CD4-positive, alpha-beta T cell treated with Interleukin-15 for 1 hour (primary cell): ENCODE measurements at regions not wholly inside any gene's neighbourhood (a gene's known extent, or its start where the extent isn't known, plus 50 kb on each side); places are given as distances from the start of the nearest gene placed in this dataset.
"Not testable (repeated sequence)": the region's sequence is repeated elsewhere in the genome, so short reads cannot be mapped to it uniquely, and the experiment has no call there.

Experiments
- DNase-seq: peaks from one replicate; pipeline ENCODE4 v3.0.0-alpha.2; 2020

DNA sequence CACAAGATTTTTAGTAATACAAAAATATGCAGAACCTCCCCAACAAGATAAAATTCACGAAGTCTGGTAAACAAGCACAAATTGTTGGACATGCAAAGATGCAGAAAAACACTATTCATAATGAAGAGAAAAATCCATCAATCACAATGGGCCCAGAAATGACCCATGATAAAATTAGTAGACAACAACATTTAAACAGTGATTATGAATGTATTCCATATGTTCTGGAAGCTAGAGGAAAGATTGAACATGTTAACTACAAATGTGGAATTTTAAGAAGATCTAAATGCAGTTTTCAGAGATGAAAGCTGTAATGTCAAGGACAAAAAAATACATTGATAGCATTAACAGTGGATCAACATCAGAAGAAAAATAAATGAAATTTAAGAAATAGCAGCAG, 243.3 kb upstream of the LINC00305 start:
- DNase-seq = no peak

DNA sequence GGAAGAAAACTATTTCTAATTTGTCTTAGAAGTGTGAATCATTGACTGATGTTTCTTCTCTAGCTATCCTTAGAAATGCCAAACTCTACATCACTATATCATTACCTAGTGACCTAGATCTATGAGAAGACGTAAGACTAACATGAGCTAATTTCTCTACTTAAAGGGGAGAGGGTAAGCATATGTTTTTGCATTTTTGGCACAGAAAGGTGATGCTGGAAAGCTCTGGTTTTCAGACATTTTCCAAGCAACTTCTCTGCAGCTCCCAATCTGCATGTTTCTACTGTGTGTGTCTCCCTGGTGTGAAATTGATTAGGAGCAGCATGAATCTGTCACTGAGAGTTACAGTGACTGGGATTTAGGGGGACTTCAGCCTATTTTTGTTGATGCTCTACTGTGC, 235.2 kb upstream of the LINC00305 start:
- no peak for DNase-seq

DNA sequence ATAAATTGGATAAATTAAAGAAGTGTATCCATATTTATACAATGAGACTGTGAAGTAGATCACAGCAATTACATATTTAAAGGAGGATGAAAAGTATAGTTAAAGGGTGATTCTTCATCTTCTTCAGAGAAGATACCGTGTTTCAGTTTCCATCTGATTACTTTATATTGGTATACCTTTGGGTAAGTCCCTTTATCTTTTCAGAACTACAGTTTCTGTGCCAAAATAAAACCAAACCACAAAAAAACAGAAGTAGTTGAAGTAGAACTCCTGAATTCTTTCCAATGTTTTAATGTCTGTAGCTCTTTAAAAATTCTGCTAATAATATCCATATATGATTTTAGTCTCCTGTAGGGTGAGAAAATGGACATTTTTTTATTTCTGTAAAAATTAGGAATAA, 231.2 kb upstream of the LINC00305 start:
- no peak for DNase-seq

DNA sequence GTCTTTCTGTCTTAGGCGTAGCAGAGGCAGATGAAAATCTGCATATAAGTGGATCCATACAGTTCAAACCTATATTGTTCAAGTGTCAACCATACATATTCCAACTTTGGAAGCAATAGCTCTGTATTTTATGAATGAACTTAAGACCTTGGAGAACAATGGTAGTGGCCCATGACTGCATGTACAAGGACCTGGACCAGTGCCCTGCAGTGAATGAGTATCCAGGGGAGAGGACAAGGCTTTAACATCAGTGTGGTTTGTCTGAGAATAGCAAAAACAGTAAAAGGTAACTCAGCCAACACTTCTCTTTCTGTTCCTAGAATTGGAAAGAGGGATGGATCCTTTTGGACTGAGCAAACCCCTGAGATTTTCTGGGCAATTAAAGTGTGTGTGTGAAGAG, 230.8 kb upstream of the LINC00305 start:
- DNase-seq = no peak

DNA sequence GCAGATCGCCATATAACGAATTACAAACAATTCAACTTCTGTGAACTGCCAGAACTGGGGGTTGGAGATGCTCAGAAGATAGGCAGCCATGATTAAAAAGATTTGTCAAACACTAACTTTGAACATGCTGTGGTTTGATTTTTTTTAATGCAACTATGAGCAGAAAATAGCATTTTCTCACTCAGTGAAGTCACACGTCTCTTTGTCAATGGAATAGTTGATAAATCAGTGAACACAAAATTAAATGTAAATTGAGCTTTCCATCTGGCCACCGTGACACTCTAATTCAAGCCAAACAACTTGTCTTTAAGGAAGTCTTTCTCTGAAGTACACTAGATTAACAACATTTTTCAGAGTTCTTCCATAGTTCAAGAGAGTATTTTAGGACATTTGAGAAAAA, 228.6 kb upstream of the LINC00305 start:
- DNase-seq = no peak

DNA sequence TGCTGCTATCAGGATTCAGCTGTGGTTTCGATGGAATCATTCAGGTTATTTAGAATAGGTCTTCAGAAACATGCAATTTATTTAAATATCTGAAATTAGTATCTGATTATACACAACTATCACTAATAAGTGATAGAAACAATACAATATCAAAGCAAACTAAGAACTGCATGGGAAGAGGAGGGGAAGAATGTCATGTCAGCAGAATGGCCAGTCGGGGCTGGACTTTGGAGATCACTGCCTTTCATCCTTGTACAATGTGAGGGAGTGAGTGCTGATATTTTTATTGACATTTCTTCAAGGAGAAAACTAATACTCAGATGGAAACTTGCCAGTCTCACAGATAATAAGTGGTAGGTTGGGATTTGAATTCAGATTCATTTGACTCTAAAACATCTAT, 224.0 kb upstream of the LINC00305 start:
- DNase-seq = no peak

DNA sequence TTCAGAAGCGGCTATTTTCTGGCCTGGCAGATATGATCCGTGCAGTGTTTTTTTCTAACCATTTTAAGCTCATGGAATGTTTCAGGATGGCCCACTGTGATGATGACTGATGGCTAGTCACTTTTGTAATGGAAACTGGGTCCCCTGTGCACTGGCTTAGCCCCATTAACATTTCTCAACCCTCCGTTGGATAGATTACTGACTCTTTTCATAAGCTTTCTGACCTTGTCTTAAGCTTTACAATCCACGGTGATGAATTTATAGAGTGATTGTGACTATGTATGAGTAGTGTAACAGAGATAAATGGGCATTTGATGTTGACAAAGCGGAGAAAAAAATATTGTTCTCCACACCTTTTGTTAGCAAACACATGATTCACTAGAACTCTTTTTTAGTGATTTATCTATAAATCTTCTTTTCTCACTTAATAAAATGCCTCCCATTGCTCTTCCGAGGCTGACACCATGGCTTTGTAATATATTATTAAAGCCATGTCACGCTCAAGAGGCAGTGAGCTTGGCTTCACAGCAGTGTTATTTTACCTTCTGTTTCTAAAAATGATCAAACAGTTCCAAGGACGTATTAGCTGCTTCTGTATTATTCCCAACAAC, 221.0 kb upstream of the LINC00305 start:
- not testable (repeated sequence) for DNase-seq

DNA sequence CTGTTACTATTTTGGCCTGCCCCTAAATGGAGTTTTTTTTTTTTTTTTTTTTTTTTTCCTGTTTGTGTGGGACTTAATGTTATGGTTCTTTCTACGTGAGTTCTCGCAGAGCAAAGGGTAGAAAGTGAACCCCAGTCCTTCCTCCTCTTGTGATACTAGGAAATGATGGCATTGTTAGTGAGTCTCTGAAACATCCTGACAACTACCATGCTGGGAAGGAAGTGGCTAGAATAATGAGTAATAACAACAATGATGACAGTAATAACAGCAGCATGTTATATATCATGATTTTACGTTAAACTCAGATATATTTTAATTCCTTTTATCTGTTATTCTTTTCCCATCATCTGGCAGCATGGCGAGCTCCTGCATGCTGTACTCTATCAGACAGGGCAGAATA, 216.2 kb upstream of the LINC00305 start:
- no peak for DNase-seq

DNA sequence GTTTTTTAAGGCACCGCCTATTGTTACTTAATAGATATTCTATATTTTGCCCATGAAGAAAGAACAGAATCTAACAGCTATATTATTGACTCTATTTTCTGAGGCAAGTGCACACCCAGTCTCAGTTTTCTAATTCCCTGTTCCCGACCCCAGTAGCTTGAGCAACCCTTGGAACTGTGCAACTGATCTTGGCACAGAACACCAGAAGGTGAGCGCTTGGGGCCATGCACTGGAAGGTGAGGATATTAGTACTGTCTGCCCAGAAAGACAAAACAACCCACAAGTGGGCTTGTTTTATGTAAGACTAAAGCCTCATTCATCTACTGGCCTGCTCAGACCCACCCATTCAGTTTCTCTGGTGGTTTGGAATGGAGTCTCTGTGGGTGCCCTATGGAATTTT, 188.8 kb upstream of the LINC00305 start:
- no peak for DNase-seq

DNA sequence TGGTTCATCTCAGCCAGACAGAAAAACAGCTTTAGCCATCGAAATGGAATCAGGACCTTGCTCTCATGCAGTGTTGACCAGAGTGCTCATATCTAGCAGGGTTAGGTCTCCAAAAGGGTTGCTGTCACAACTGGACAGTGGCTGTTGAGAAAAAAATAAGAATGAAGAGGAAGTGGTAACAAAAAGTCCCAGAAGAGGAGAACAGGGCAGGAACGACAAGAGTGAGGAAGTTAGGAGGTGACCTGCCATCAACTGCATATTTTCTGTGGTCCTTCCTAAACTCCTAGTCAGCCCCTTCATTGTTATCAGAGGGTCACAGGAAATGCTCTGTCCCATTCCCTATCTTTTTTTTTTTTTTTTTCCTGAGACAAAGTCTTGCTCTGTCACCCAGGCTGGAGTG, 188.1 kb upstream of the LINC00305 start:
- no peak for DNase-seq

DNA sequence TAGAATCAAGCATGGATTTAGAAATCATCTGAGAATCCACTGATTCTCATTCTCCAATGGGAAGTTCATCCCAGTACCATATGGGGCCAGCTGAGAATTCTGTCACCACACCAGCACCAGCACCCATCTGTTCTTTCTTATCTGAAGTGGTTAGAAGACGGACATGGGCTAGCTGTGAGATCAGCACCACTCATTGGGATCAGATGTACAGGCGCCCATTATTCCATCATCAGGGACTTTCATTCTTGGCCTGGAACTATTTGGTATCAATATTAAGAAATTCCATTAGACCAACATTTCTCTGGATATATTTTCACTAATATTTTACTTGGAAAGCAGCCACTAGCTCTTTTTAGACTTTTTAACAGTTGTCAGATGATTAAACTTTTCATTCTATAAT, 185.9 kb upstream of the LINC00305 start:
- no peak for DNase-seq

DNA sequence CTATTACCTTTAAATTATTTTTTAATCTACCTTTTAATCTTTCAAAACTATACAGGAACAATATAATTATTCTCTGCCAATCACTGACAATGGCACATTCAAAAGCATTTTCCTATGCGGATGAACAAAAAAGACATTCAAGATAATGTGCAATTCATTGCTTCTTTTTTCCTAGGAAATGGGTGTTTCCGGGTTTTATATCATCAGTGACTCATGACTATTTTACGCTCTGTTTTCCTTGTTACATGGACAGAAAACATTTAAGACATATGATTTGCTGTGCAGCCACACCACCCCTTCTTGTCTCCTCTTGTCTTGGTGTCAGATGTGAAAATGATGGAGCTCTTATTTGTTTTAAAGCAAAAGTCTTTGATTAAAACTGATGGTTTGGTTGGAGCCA, 184.7 kb upstream of the LINC00305 start:
- no peak for DNase-seq

DNA sequence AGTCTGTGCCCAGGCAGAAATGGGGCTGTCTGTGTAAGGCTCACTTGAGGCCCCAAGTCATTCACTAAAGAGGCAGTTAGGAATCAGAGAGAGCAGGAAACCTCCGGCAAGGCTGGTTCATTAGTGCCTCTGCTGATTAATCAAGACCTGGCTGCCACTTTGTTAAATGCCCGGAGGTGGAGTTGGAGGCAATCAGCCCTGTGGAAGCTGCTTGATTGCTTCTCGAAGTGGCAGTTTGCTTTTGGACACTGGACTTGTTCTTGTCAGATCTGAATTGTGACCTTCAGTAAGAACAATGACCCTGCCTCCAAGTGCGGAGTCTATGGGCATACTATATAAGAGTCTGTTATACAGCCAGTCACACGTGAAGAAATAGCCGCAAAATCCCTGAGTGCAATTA, 183.9 kb upstream of the LINC00305 start:
- DNase-seq = no peak

DNA sequence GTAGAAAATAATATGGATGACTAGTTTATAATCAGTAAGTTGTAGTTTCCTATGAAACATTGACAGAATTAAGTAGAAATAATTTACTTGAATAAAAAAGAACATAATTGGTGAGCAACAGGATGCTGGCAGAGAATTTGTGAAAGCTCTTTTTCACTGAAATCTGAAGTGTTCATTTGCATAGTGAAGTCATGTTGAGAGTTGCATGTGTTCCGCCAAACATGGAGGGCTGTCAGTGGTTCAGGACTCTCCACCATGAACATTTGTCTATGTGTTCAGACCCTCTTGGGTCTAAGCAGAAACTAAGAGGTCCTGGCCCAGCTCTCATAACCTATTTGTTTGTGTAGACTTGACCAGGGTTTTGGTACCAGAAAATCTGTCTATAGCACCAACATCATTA, 182.5 kb upstream of the LINC00305 start:
- DNase-seq = no peak

DNA sequence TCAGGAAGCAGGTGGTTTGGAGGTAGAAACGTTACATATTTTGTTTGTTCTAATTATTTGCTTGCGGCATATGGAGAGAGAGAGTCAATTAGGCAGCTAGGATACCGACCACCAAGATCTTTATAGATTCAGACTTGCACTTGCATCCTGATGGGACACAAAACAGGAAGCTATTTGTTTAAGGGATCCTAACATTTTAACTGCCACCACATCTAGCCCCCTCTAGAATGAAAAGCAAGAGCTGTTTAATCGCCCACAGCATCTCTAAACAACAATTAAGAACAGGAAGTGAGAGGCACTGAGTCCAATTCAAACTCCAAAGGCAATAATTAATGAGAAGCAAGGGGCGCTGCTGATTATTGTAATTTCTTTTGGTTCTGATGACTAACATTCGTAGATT, 182.0 kb upstream of the LINC00305 start:
- no peak for DNase-seq

DNA sequence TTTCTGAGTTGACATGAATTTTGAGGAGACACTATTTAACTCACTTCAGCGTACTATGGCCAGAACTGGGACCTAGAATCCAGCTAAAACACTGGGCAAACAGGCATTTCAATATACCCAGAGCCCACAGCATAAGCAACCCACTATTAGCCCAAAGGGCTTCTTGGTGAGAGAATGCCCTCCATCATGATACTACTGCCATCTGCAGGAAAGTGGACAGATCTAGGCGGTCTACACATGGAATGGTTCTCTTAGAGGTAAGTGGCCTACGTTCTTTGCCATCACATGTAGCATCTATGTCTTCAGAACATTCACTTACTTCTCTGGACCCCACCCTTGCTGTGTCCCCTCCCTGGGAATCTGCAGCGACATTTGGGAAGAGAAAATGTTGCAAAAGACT, 181.3 kb upstream of the LINC00305 start:
- no peak for DNase-seq

DNA sequence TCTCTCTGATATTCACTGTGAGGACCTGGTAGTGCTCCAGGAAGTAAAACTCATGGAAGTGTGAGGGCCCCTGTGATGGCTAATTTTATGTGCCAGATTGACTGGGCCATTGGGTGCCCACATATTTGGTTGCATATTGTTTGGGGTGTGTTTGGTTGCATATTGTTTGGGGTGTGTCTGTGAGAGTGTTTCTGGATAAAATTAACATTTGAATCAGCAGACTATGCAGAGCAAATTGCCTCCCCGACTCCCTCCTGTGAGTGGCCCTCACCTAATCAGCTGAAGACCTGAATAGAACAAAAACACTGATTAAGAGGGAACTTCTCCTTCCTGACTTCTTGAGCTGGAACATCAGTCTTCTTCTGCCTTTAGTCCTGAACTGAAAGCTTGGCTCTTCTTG, 173.3 kb upstream of the LINC00305 start:
- no peak for DNase-seq

DNA sequence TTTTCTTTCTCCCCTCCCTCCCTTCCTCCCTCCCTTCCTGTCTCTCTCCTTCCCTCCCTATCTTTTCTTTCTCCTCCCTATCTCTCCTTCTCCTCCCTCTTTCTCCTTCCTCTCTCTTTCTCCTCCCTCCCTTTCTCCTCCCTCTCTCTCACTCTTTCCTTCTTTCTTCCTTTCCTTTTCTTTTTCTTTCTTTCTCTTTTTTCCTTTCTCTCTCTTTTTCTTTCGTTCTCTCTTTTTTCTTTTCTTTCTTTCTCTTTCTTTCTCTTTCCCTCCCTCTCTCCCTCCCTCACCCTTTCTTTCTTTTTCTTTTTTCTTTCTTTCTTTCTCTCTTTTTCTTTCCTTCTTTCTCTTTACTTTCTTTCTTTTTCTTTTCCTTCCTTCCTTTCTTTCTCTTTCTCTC, 169.7 kb upstream of the LINC00305 start:
- DNase-seq = no peak

DNA sequence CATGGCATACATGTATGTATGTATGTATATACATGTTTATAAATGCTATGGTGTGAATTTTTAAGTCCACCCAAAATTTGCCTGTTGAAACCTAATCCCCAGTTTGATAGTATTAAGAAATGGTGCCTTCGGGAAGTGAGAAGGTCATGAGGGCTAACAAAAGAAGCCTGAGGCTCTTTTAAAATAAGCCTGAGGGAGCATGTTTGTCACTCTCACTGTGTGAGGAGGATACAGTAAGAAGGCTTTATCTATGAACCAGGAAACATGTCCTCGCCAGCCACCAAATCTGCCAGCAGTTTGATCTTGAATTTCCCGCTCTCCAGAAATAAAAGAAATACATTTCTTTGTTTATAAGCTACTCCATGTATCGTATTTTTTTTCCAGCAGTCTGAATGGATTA, 163.0 kb upstream of the LINC00305 start:
- DNase-seq = no peak

DNA sequence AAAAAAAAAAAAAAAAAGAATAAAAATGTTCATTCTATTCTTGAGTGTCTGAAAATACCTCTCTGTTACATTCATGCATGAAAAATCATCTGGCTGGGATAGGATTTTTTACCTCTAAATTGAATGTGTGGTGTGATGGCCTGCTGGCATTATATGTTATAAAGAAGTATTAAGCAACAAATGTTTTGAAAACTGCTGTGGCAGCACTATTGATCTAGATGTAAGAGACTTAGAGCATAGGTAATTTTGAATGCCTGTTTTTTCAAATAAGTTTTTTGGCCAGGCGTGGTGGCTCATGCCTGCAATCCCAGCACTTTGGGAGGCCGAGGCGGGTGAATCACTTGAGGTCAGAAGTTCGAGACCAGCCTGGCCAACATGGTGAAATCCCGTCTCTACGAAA, 147.0 kb upstream of the LINC00305 start:
- no peak for DNase-seq

DNA sequence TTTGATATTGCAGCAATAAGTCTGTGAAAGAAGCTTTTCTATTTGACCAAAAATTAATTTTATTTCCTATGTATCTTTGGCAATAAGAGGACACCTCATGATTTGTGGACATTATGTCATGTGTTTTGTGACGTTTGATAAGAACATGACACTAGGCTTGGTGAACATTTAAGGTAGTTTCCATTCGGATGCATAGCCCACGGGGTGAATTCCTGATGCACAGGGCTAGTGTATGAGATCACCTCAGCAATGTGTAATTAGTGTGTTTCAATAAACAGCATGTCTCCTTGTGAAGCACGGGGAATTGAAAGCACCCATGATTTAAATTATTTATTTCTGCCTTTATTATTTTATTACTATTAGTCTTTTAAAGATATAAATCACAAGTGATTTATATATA, 146.1 kb upstream of the LINC00305 start:
- DNase-seq = no peak

DNA sequence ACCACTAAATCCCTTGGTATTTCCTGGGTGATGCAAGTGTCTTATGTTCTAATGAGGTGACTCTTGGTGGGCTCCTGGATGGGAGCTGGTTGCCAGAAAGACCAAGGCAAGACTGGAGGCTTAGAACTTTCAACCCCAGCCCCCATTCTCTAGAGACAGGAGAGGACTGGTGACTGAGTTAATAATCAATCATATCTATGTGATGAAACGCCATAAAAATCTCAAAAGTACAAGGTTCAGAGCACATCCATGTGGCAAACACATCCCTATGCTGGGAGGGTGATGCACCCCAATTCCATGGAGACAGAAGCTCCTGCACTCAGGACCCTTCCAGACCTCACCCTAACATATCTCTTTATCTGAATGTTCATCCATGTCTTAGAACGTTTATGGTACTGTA, 139.5 kb upstream of the LINC00305 start:
- DNase-seq = no peak

DNA sequence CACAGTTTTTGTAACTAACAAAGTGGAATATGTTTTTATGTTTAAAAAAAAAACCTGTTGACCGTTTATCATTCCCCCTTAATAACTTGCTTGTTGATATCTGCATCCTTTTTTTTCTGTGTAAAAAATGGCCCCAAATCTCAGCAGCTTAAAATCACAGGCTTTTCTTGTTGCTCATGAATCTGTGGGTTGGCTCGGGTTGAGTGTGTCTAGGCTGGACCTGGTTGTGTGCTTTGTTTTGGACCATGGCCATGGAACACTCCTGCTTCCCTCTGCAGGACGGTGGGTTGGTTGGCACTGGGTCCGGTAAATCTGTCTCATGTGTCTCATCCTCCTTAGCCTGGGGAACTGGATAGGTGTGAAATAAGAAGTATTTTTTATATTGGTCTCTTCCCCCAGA, 139.0 kb upstream of the LINC00305 start:
- no peak for DNase-seq

DNA sequence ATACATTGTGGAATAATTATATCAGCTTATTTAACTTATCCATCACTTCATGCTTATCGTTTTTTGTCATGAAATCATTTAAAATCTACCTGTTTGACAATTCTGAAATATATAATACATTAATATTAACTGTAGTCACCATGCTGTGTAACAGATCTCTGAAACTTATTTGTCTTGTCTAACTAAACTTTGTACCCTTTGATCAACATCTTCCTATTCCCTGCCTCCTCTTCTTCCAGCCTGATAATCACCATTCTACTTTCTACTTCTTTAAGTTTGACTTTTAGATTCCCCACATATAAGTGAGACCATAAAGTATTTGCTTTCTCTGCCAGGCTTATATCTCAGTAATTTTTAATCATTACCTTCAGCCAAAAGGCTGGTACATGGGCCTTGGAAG, 134.2 kb upstream of the LINC00305 start:
- DNase-seq = no peak

DNA sequence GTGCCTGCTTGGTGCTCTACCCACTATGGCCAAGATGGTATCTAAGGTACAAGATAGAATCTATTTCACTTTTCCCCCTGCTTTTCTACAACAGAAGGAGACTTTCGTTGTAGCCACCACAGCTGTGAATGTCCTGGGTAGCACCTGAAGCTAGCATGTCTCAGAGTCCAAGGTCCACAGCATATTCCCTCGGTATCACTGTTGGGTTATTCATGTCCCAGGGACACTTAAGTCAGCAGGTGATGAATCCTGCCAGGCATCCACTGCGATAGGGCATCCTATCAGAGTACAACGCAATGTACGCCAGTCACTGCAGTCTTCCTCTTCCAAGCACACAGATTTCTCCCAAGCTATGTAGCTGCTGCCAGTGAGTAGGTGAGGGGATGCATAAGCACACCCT, 129.1 kb upstream of the LINC00305 start:
- DNase-seq = no peak
